Effector memory CD4-positive, alpha-beta T cell (primary cell): ENCODE measurements at regions not wholly inside any gene's neighbourhood (a gene's known extent, or its start where the extent isn't known, plus 50 kb on each side); places are given as distances from the start of the nearest gene placed in this dataset.
"Not testable (repeated sequence)": the region's sequence is repeated elsewhere in the genome, so short reads cannot be mapped to it uniquely, and the experiment has no call there.

Source experiments
- DNase-seq, 3 donors: peaks; one replicate each; pipeline ENCODE4 v3.0.0-alpha.2; 2020
- H3K27ac ChIP-seq: 2 replicates; pipeline ENCODE4 v1.7.0; 2013; ENCODE audit warnings: mild to moderate bottlenecking, low read length, moderate library complexity; ENCODE audit not compliant: insufficient read depth, poor library complexity, severe bottlenecking
- H3K27me3 ChIP-seq: replicated peaks from 2 replicates; pipeline ENCODE4 v1.7.0; 2013; ENCODE audit warnings: mild to moderate bottlenecking, low read length; ENCODE audit not compliant: insufficient read depth, control insufficient read depth, poor library complexity, severe bottlenecking
- H3K36me3 ChIP-seq: 2 replicates; pipeline ENCODE4 v1.7.0; 2013; ENCODE audit warnings: mild to moderate bottlenecking, low read length, moderate library complexity; ENCODE audit not compliant: control insufficient read depth, insufficient read depth
- H3K4me1 ChIP-seq: 2 replicates; pipeline ENCODE4 v1.7.0; 2013; ENCODE audit warnings: low read length, mild to moderate bottlenecking; ENCODE audit not compliant: control insufficient read depth, insufficient read depth, poor library complexity, severe bottlenecking
- H3K4me3 ChIP-seq: 2 replicates; pipeline ENCODE4 v1.7.0; 2013; ENCODE audit warnings: low read length, low read depth, mild to moderate bottlenecking; ENCODE audit not compliant: insufficient read depth, poor library complexity, severe bottlenecking
- H3K9me3 ChIP-seq: 2 replicates; pipeline ENCODE4 v1.7.0; 2013; ENCODE audit warnings: mild to moderate bottlenecking, low read length, moderate library complexity; ENCODE audit not compliant: control insufficient read depth

GRCh38 chr12:131281016-131281415 is 327.3 kb downstream of the ADGRD1 start:
- no peak overlapping the region for H3K27ac ChIP-seq
- no peak overlapping the region for H3K4me3 ChIP-seq
- H3K9me3 ChIP-seq: no peaks in the 10 kb centered on the region
- no peaks in the 10 kb centered on the region for H3K36me3 ChIP-seq
- no peaks in the 10 kb centered on the region for H3K4me1 ChIP-seq
- H3K27me3 ChIP-seq: no peaks in the 10 kb centered on the region
- DNase-seq: no peak

DNA sequence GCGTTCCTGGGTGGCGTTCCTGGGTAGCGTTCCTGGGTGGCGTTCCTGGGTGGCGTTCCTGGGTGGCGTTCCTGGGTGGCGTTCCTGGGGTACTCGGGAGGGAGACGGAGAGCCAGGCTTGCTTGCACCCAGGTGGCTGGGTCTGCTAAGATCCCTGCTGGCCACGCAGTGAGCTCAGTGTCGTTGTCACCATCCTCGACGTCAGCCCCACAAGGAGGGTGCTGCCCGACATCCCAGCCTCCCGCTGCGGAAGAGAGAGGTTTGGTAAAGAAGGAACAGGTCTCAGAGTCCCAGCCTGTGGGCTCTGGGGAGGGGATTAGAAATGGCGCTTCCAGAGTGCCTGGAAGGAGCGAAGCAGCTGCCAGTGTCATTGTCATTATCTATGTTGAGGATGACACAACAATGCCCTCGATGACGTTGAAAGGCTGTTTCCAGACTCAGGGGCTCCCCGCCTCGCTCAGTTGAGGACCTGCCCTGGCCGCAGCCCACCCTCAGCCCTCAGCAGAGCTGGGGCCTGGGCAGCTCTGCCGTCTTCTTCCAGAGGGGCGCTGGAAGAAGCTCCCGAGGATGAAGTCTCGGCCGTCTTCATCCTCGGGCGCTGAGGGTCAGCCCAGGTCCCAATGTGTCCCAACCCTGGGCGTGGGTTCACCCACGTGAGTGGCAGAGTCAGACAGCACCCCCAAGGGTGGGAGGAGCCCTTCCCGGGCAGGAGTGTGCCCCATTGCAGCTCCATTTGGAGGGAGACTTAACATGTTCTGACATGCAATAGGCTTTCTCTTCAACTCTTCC is 328.8 kb downstream of the ADGRD1 start:
- DNase-seq: no peak
- Histone ChIP-seq H3K4me1 (no peaks in the 10 kb centered on the region), H3K36me3 (no peaks in the 10 kb centered on the region), H3K9me3 (no peaks in the 10 kb centered on the region), H3K27ac (no peak overlapping the region), H3K27me3 (no peaks in the 10 kb centered on the region), H3K4me3 (no peak overlapping the region)

- H3K27ac ChIP-seq: no peak overlapping the region
- no peak overlapping the region for H3K4me3 ChIP-seq
- H3K4me1 ChIP-seq: no peaks in the 10 kb centered on the region
- no peak for DNase-seq
- no peaks in the 10 kb centered on the region for H3K36me3 ChIP-seq
- no peaks in the 10 kb centered on the region for H3K27me3 ChIP-seq
- no peaks in the 10 kb centered on the region for H3K9me3 ChIP-seq
These were observed 329.6 kb downstream of the ADGRD1 start for GRCh38 chr12:131283191-131283861.

DNA sequence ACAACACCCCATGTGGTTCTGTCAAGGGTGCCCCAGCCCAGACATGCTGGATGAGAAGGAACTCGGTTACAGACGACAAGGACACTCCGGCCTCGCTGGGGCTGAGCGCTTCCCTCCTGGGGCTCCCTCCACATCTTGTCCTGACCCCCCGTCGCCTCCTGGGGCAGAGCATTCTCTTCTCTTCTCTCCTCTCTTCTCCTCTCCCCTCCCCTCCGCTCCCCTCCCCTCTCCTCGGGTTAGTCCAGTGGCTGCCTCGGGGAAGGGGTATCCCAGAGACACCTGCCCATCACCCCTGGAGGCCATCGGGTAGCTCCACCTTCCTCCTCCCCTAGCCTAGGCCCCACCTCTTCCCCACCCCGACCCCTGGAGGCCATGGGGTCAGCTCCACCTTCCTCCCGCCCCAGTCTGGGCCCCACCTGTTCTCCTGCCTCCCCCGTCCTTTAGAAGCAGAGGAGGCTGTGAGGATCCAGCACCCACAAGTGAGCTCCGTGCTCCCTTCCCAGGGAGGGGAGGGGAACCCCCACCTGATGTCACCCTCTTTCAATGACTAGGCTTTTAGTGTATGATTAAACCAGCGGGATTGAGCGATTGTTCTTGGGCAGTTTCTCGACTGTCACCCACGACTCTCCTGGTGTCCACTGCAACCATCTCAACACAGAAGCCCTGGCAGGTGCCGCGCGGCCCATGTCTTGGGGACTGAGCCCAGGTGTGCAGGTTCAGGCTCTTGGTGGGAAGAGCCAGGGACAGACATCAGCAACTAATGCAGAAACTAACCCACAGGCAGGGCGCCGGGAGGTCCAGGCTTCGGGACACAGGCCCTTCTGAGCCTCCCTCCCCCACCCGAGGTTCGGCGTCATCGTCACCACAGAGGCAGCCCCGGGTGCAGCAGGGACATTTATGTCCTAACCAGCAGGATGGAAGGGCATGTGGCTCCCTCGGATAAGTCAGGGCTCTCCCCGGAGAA is 330.4 kb downstream of the ADGRD1 start:
- not testable (repeated sequence) for H3K4me1 ChIP-seq, H3K27ac ChIP-seq, DNase-seq, H3K9me3 ChIP-seq, H3K36me3 ChIP-seq, H3K4me3 ChIP-seq, H3K27me3 ChIP-seq

DNA sequence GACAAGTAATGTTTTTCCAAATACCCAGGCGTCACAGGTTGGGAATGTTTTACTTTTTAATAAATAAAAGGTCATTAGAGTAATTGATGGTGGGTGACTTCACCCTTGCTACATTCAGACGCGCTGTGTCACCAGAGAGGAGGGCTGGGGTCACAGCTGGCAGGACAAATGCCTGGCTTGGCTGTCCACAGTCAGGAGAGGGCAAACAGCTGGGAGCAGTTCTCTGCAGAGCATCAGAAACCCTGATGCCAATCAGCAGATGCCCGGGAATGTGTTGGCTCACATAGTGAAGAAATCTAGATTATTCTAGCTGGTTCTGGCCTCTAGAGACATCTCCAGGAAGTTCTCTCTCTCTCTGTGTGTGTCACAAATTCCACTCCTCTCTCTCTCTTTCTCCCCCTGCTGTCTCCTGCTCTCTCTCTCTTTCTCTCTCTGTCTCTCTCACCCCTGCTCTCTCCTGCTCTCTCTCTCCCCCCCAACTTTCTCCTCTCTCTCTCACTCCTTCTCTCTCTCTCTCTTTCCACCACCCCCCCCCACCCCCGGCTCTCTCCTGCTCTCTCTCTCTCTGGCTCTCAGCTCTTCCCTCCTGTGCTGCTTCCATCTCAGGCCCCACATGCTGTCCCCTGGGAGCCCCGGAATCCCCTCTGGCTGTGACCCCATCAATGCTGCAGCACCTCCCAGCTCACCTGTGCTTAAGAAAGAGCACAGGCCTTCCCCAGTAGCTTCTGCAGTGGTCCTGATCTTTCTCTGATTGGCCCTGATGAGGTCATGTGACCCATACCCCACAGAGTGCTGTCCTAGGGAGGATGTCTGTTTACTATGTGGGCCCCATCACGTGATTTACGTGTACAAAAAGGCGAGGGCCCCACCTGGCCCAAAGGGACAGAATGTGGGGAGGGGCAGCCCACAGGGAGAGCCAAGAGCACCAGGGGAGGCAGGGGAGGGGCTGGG is 331.5 kb downstream of the ADGRD1 start:
- not testable (repeated sequence) for H3K36me3 ChIP-seq, H3K9me3 ChIP-seq, H3K4me1 ChIP-seq, H3K27ac ChIP-seq, H3K4me3 ChIP-seq, H3K27me3 ChIP-seq, DNase-seq

- DNase-seq, H3K4me1 ChIP-seq, H3K36me3 ChIP-seq, H3K27ac ChIP-seq, H3K27me3 ChIP-seq, H3K4me3 ChIP-seq, H3K9me3 ChIP-seq: not testable (repeated sequence)
These were observed 332.2 kb downstream of the ADGRD1 start for GRCh38 chr12:131285905-131286295.

DNA sequence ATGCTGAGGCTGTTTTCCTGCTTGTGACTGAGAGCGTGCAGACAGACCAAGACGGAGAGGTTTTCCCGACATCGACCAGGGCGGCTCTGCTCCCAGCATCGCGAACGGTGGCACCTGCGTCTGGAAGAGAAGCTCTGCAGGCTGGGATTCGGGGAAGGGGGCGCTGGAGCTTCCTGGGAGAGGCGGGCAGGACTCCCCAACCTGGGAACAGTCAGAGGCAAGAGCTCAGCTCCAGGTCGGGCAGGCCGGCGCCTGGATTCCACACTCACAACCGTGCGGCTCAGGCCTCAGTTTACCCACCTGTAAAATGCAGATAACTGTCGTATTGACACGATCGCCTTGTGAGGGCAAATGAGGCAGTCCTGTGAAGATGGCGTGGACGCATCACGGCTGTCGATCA is 332.6 kb downstream of the ADGRD1 start:
- not testable (repeated sequence) for H3K4me1 ChIP-seq, H3K27me3 ChIP-seq, H3K27ac ChIP-seq, H3K9me3 ChIP-seq, H3K36me3 ChIP-seq, H3K4me3 ChIP-seq, DNase-seq

DNA sequence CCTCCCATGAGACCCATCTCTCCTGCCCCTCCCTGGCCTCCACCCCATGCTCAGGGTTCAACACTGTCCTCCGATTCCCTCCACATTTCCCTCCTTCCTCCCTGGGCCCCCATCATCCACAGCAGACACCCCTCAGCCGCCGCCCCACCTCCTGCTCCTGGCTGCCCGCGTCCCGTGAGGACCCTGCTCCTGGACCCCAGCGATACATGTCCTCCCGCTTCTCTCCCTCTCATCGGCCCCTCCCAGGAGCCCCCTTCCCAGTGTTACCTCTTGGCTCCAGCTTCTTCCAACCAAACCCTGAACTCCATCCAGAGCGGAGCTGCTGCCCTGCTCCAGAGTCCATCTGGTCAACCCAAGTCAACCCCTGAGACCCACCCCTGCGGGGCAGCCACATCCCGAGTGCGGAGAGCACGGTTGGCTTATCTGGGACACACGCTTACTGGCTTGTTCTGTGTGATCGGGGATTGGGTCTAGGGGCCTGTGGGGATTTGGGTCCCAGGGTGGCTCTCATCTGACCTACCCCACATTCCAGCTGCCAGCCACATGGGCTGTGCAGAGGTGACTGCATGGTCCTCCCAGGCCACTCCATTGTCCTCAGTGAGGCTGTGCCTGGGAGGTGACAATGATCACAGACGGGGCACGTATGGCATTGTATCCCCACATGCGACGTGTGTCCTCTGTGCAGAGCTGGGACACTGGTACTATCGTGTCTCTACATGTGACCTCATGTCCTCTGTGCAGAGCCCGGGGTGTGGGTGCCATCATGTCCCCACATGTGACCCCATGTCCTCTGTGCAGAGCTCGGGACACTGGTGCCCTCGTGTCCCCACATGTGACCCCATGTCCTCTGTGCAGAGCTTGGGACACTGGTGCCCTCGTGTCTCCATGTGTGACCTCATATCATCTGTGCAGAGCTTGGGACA is 333.6 kb downstream of the ADGRD1 start:
- H3K4me1 ChIP-seq: no peaks in the 10 kb centered on the region
- no peak overlapping the region for H3K27ac ChIP-seq
- no peak for DNase-seq
- no peaks in the 10 kb centered on the region for H3K36me3 ChIP-seq
- H3K27me3 ChIP-seq: no peaks in the 10 kb centered on the region
- no peaks in the 10 kb centered on the region for H3K9me3 ChIP-seq
- no peak overlapping the region for H3K4me3 ChIP-seq
